Coronary artery (tissue), 2 donors: ENCODE measurements at regions not wholly inside any gene's neighbourhood (a gene's known extent, or its start where the extent isn't known, plus 50 kb on each side); places are given as distances from the start of the nearest gene placed in this dataset.
"Not testable (repeated sequence)": the region's sequence is repeated elsewhere in the genome, so short reads cannot be mapped to it uniquely, and the experiment has no call there.

ENCODE experiments used
- DNase-seq: peaks from one replicate; pipeline ENCODE4 v3.0.0-alpha.2; 2017; ENCODE audit warnings: low spot score
- H3K27ac ChIP-seq, 2 donors: fragments of 200-600 bp; sonication (generic); one replicate each; pipeline ENCODE4 v1.5.1; 2016 to 2019
- H3K4me3 ChIP-seq: fragments of 200-600 bp; sonication (generic); 2 replicates; pipeline ENCODE4 v1.5.1; 2016; ENCODE audit warnings: mild to moderate bottlenecking, moderate library complexity
- CTCF ChIP-seq: fragments of 200-600 bp; sonication (generic); IDR thresholded peaks from one replicate; pipeline ENCODE4 v1.5.1; 2019; ENCODE audit warnings: antibody characterized with exemption

GRCh38 chr2:2899826-2900225 lies 477.8 kb downstream of the EIPR1 start:
- Histone ChIP-seq H3K4me3 (no peak overlapping the region), H3K27ac (no peak overlapping the region)
- DNase-seq = no peak
- TF ChIP-seq CTCF = no peak

GRCh38 chr2:2898744-2899143 lies 478.9 kb downstream of the EIPR1 start:
- TF ChIP-seq CTCF = no peak
- Histone ChIP-seq H3K27ac (no peak overlapping the region), H3K4me3 (no peak overlapping the region)
- peak; percentile 22 for DNase-seq

- TF ChIP-seq CTCF = no peak
- H3K27ac ChIP-seq = no peak overlapping the region
- H3K4me3 ChIP-seq = no peak overlapping the region
- DNase-seq = no peak
These were observed 481.0 kb downstream of the EIPR1 start for GRCh38 chr2:2896643-2897042.

GRCh38 chr2:2896011-2896410 lies 481.6 kb downstream of the EIPR1 start:
- Histone ChIP-seq H3K27ac (no peak overlapping the region), H3K4me3 (no peak overlapping the region)
- no peak for DNase-seq
- no peak for TF ChIP-seq CTCF

GRCh38 chr2:2894011-2894410 lies 483.6 kb downstream of the EIPR1 start:
- H3K4me3 ChIP-seq, H3K27ac ChIP-seq: not testable (repeated sequence)
- DNase-seq = peak; percentile 31

DNA sequence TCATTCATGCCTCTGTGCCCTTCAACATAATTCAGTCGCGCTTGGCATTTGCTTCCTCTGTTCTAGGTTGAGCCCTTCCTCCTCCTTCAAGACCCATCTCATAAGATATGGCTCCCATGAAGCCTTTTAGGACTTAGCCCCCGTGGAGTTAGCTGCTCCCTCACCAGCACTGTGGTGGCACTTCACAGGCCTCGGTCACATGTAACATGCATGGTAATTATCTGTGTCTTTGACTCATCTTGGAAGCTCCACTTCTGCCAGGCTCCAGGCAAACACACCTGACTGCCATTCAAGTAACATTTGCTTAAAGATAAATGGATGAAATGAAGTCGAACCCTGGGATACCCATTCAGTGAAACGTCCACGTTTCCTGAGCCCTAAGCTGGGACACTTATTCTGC lies 484.7 kb downstream of the EIPR1 start:
- DNase-seq = peak; percentile 11
- no peak overlapping the region for H3K27ac ChIP-seq
- no peak for TF ChIP-seq CTCF

GRCh38 chr2:2892378-2892777 lies 485.2 kb downstream of the EIPR1 start:
- Histone ChIP-seq H3K27ac (no peak overlapping the region), H3K4me3 (no peak overlapping the region)
- DNase-seq = peak; percentile 35
- TF ChIP-seq CTCF = no peak

More for the DNA sequence above, 484.7 kb downstream of the EIPR1 start:
- no peak overlapping the region for H3K4me3 ChIP-seq

DNA sequence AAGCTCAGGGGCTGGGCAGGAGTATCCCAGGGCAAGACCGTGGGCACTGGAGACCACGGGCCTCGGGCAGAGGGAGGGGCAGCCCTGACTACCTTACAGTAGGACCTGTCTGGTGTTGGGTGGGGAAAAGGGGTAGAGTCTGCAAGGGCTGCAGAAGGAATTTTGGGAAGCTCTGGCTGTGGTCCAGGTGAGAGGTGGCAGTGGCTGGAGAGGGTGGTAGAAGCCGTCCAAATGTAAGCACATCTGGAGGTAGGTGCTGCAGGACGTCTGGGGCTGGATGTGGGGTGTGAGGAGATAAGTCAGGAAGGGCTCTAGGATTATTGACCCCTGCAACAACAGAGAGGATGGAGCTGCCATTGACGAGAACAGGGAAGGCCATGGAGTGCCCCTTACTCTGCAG lies 486.7 kb downstream of the EIPR1 start:
- H3K4me3 ChIP-seq = no peak overlapping the region
- TF ChIP-seq CTCF = no peak
- DNase-seq = peak; percentile 53

More for the DNA sequence above, 486.7 kb downstream of the EIPR1 start:
- H3K27ac ChIP-seq = no peak overlapping the region
